SKM-1 treated with dmso at 0.1 percent for 144 hours (cell line): ENCODE measurements at regions not wholly inside any gene's neighbourhood (a gene's known extent, or its start where the extent isn't known, plus 50 kb on each side); places are given as distances from the start of the nearest gene placed in this dataset.
A peak's percentile ranks its signal among the peaks of the same experiment; 100 is the strongest.
"Not testable (repeated sequence)": the region's sequence is repeated elsewhere in the genome, so short reads cannot be mapped to it uniquely, and the experiment has no call there.

ENCODE experiments used
- DNase-seq: peaks from one replicate; lab custom pipeline; 2025; ENCODE audit not compliant: unreplicated experiment; lab: John Stamatoyannopoulos, UW

DNA sequence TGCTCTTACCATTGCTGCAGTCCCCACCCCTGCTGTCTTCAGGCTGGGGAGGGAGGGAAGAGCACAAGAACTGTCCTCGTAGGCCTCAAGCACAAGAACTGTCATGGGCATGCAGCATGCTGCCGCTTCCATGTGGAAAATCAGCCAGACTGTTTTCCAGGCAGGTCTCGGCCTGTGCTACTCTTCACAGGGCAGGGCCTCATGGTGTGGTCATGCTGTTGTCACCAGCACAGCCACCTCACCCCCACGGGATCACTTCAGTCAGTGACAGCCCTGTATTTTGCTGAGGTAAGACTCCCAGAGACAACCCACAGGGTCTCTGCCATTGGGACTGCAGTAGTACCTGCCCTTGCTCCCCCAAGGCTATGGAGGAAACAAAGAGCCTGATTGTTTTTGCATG, 205.3 kb downstream of the NAP1L3 start:
- DNase-seq: no peak

DNA sequence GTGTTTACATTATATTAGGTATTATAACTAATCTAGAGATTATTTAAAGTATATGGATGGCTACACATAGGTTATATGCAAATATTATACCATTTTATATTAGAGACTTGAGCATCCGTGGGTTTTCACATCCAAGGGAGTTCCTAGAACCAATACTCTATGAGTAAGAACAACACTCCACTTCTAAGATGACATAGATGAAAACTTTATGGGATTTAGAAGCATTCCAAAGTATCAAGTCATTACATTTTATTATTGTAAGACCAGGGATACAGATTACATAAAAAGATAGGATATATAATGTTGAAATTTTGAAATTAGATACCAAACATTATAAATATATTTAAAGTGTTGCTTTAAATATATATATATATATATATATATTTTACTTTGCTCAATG, 207.0 kb downstream of the NAP1L3 start:
- DNase-seq: no peak

- no peak for DNase-seq
Measured at GRCh38 chrX:93461060-93461459, 212.3 kb downstream of the NAP1L3 start.

GRCh38 chrX:93454509-93454908, 218.9 kb downstream of the NAP1L3 start:
- DNase-seq: no peak

- not testable (repeated sequence) for DNase-seq
Measured at GRCh38 chrX:93434721-93435120, 238.7 kb downstream of the NAP1L3 start.

- no peak for DNase-seq
Measured at GRCh38 chrX:93428497-93428896, 244.9 kb downstream of the NAP1L3 start.

- DNase-seq: peak; percentile 6
Measured at GRCh38 chrX:93422693-93423092, 250.7 kb downstream of the NAP1L3 start.

DNA sequence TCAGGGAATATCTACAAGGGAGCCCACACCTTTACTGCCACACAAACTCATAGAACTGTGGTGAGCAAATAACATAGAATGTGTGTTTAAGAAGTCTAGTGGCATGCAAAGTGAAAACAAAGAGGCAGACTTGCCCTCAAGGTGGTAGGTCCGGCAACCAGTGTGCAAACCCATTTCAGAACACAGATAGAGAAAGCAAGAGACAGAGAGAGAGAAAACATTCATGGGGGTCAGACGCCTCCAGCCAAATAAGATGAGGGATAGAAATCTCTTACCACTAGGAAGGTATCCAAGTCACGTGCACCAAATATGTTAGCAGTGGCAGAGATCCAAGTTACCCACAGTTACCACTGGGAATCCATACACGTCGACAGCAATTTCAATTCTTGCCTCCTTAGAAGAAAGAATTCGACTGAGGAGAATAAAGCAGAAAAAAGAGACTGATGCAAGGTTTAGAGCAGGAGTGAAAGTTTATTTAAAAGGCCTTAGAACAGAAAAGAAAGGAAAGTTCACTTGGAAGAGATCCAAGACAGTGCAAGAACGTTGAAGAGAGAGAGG, 252.8 kb downstream of the NAP1L3 start:
- no peak for DNase-seq

- no peak for DNase-seq
Measured at GRCh38 chrX:93420090-93420489, 253.3 kb downstream of the NAP1L3 start.

DNA sequence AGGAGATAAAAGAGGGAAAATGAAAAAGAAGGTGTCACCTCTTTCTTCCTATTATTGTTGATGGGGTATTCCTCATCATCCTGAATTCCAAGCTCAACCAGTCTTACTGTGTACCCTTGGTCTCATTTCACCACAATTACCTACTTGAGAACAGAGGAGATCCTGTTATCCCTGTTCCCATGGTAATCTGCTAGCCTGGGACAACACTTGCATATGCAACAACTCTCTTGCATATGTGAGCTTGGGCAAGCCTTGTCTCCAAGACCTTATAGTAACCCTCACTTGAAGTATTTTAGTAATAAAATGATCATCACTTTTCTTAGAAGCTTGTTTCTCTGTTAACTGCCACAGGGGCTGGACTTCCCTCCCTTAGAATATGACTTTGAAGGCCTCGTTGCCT, 253.7 kb downstream of the NAP1L3 start:
- no peak for DNase-seq

DNA sequence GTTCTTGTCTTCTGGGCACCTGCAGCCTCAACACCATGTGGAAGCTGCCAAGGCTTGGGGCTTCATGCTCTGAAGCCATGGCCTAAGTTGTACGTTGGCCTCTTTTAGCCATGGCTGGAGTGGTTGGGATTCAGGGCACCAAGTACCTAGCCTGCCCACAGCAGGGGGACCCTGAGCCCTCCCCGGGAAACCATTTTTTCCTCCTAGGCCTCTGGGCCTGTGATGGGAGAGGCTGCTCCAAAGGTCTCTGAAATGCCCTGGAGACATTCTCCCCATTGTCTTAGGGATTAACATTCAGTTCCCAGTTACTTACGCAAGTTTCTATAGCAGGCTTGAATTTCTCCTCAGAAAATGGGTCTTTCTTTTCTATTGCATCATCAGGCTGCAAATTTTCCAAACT, 269.3 kb downstream of the NAP1L3 start:
- DNase-seq: no peak

GRCh38 chrX:93354651-93355050, 318.7 kb downstream of the NAP1L3 start:
- no peak for DNase-seq

GRCh38 chrX:93346309-93346708, 327.1 kb downstream of the NAP1L3 start:
- no peak for DNase-seq

- not testable (repeated sequence) for DNase-seq
Measured at GRCh38 chrX:93344287-93344686, 329.1 kb downstream of the NAP1L3 start.

- DNase-seq: no peak
Measured at GRCh38 chrX:93332329-93332728, 341.0 kb downstream of the NAP1L3 start.

- no peak for DNase-seq
Measured at GRCh38 chrX:93322110-93322509, 351.3 kb downstream of the NAP1L3 start.

GRCh38 chrX:93319609-93320008, 353.8 kb downstream of the NAP1L3 start:
- no peak for DNase-seq
